ENCODE measurements at regions not wholly inside any gene's neighbourhood (a gene's known extent, or its start where the extent isn't known, plus 50 kb on each side); places are given as distances from the start of the nearest gene placed in this dataset.
"Not testable (repeated sequence)": the region's sequence is repeated elsewhere in the genome, so short reads cannot be mapped to it uniquely, and the experiment has no call there.

- DNase-seq = no peak
Observed at GRCh38 chr2:123359636-123360035, 665.5 kb upstream of the CNTNAP5 start.

- DNase-seq = no peak
Observed at GRCh38 chr2:123362671-123363440, 662.2 kb upstream of the CNTNAP5 start.

GRCh38 chr2:123363826-123364225 is 661.3 kb upstream of the CNTNAP5 start:
- DNase-seq = no peak

- no peak for DNase-seq
Observed at GRCh38 chr2:123364243-123364896, 660.7 kb upstream of the CNTNAP5 start.

GRCh38 chr2:123366239-123366837 is 658.7 kb upstream of the CNTNAP5 start:
- DNase-seq = no peak

GRCh38 chr2:123370186-123370585 is 654.9 kb upstream of the CNTNAP5 start:
- no peak for DNase-seq

- DNase-seq = no peak
Observed at GRCh38 chr2:123371535-123371934, 653.6 kb upstream of the CNTNAP5 start.

- no peak for DNase-seq
Observed at GRCh38 chr2:123380370-123380935, 644.6 kb upstream of the CNTNAP5 start.

GRCh38 chr2:123415678-123416077 is 609.4 kb upstream of the CNTNAP5 start:
- DNase-seq = no peak

- no peak for DNase-seq
Observed at GRCh38 chr2:123419976-123420375, 605.1 kb upstream of the CNTNAP5 start.

- no peak for DNase-seq
Observed at GRCh38 chr2:123434546-123435395, 590.3 kb upstream of the CNTNAP5 start.

GRCh38 chr2:123438251-123438650 is 586.8 kb upstream of the CNTNAP5 start:
- DNase-seq = no peak

- DNase-seq = no peak
Observed at GRCh38 chr2:123438675-123439074, 586.4 kb upstream of the CNTNAP5 start.

- DNase-seq = no peak
Observed at GRCh38 chr2:123448801-123449200, 576.3 kb upstream of the CNTNAP5 start.

GRCh38 chr2:123451542-123451941 is 573.5 kb upstream of the CNTNAP5 start:
- no peak for DNase-seq

- DNase-seq = no peak
Observed at GRCh38 chr2:123453046-123453700, 571.9 kb upstream of the CNTNAP5 start.

GRCh38 chr2:123453772-123454171 is 571.3 kb upstream of the CNTNAP5 start:
- DNase-seq = no peak

- not testable (repeated sequence) for DNase-seq
Observed at GRCh38 chr2:123455234-123455633, 569.9 kb upstream of the CNTNAP5 start.

- no peak for DNase-seq
Observed at GRCh38 chr2:123456416-123456815, 568.7 kb upstream of the CNTNAP5 start.

GRCh38 chr2:123463886-123464285 is 561.2 kb upstream of the CNTNAP5 start:
- DNase-seq = no peak

- DNase-seq = no peak
Observed at GRCh38 chr2:123468071-123468470, 557.0 kb upstream of the CNTNAP5 start.

GRCh38 chr2:123481406-123481805 is 543.7 kb upstream of the CNTNAP5 start:
- DNase-seq = no peak

Data from fibroblast of skin of right quadriceps (primary cell).